ENCODE measurements at regions not wholly inside any gene's neighbourhood (a gene's known extent, or its start where the extent isn't known, plus 50 kb on each side); places are given as distances from the start of the nearest gene placed in this dataset.

- H3K9me3 Mint-ChIP-seq = no peaks in the 10 kb centered on the region
- no peaks in the 10 kb centered on the region for H3K36me3 Mint-ChIP-seq
- H3K4me3 Mint-ChIP-seq = no peak overlapping the region
- no peak overlapping the region for H3K27ac Mint-ChIP-seq
- no peak for DNase-seq (ENCODE audit: extremely low spot score, unreplicated experiment)
- no peaks in the 10 kb centered on the region for H3K4me1 Mint-ChIP-seq (ENCODE audit: unreplicated experiment)
- no peaks in the 10 kb centered on the region for H3K27me3 Mint-ChIP-seq
- no peak for TF ChIP-seq CTCF (conservative IDR thresholded peaks at IDR 0.05)
These were observed 359.5 kb downstream of the CPS1 start for GRCh38 chr2:210915912-210916311.

GRCh38 chr2:210917465-210917864, 361.1 kb downstream of the CPS1 start:
- TF ChIP-seq CTCF (conservative IDR thresholded peaks at IDR 0.05) = peak; percentile 43
- no peak for DNase-seq (ENCODE audit: extremely low spot score, unreplicated experiment)
- no peak overlapping the region for H3K4me3 Mint-ChIP-seq
- no peak overlapping the region for H3K27ac Mint-ChIP-seq
- no peaks in the 10 kb centered on the region for H3K27me3 Mint-ChIP-seq
- peaks cover 4% of the 10 kb centered on the region for H3K9me3 Mint-ChIP-seq
- no peaks in the 10 kb centered on the region for H3K36me3 Mint-ChIP-seq
- no peaks in the 10 kb centered on the region for H3K4me1 Mint-ChIP-seq (ENCODE audit: unreplicated experiment)

- TF ChIP-seq CTCF (conservative IDR thresholded peaks at IDR 0.05) = no peak
- no peaks in the 10 kb centered on the region for H3K4me1 Mint-ChIP-seq (ENCODE audit: unreplicated experiment)
These were observed 362.7 kb downstream of the CPS1 start for GRCh38 chr2:210919128-210919527.

GRCh38 chr2:210922419-210922818, 366.0 kb downstream of the CPS1 start:
- TF ChIP-seq CTCF (conservative IDR thresholded peaks at IDR 0.05) = no peak
- Mint-ChIP-seq H3K27me3 (no peaks in the 10 kb centered on the region), H3K4me1 (ENCODE audit: unreplicated experiment) (no peaks in the 10 kb centered on the region), H3K36me3 (no peaks in the 10 kb centered on the region), H3K9me3 (peaks cover 4% of the 10 kb centered on the region), H3K27ac (no peak overlapping the region), H3K4me3 (no peak overlapping the region)
- DNase-seq (ENCODE audit: extremely low spot score, unreplicated experiment) = no peak

More at GRCh38 chr2:210919128-210919527, 362.7 kb downstream of the CPS1 start:
- H3K27ac Mint-ChIP-seq = no peak overlapping the region
- no peaks in the 10 kb centered on the region for H3K27me3 Mint-ChIP-seq
- H3K9me3 Mint-ChIP-seq = peaks cover 4% of the 10 kb centered on the region
- no peak for DNase-seq (ENCODE audit: extremely low spot score, unreplicated experiment)
- H3K36me3 Mint-ChIP-seq = no peaks in the 10 kb centered on the region
- no peak overlapping the region for H3K4me3 Mint-ChIP-seq

- Mint-ChIP-seq H3K9me3 (no peaks in the 10 kb centered on the region), H3K27ac (no peak overlapping the region), H3K36me3 (no peaks in the 10 kb centered on the region), H3K4me1 (ENCODE audit: unreplicated experiment) (peaks cover 10% of the 10 kb centered on the region), H3K4me3 (no peak overlapping the region), H3K27me3 (no peaks in the 10 kb centered on the region)
- DNase-seq (ENCODE audit: extremely low spot score, unreplicated experiment) = no peak
- no peak for TF ChIP-seq CTCF (conservative IDR thresholded peaks at IDR 0.05)
These were observed 372.3 kb downstream of the CPS1 start for GRCh38 chr2:210928714-210929113.

- H3K4me3 Mint-ChIP-seq = no peak overlapping the region
- no peaks in the 10 kb centered on the region for H3K9me3 Mint-ChIP-seq
- H3K36me3 Mint-ChIP-seq = no peaks in the 10 kb centered on the region
- no peaks in the 10 kb centered on the region for H3K4me1 Mint-ChIP-seq (ENCODE audit: unreplicated experiment)
- no peak overlapping the region for H3K27ac Mint-ChIP-seq
- no peak for DNase-seq (ENCODE audit: extremely low spot score, unreplicated experiment)
- TF ChIP-seq CTCF (conservative IDR thresholded peaks at IDR 0.05) = no peak
- no peaks in the 10 kb centered on the region for H3K27me3 Mint-ChIP-seq
These were observed 381.8 kb downstream of the CPS1 start for GRCh38 chr2:210938228-210938627.
